Smooth muscle cell (in vitro differentiated cells): ENCODE measurements at regions not wholly inside any gene's neighbourhood (a gene's known extent, or its start where the extent isn't known, plus 50 kb on each side); places are given as distances from the start of the nearest gene placed in this dataset.

Experiments used
- DNase-seq: peaks from one replicate; lab custom pipeline; 2025; ENCODE audit not compliant: unreplicated experiment; lab: John Stamatoyannopoulos, UW
- H2AFZ ChIP-seq: fragments of 200-600 bp; sonication (generic); 2 replicates; pipeline ENCODE4 v1.6.0; 2016; ENCODE audit warnings: antibody characterized with exemption, low read depth, mild to moderate bottlenecking
- H3F3A ChIP-seq: fragments of 200-600 bp; sonication (generic); 2 replicates; pipeline ENCODE4 v1.6.0; 2017; ENCODE audit warnings: antibody characterized with exemption, low read depth
- H3K27ac ChIP-seq: fragments of 200-600 bp; sonication (generic); 2 replicates; pipeline ENCODE4 v1.5.1; 2016; ENCODE audit warnings: low read depth, mild to moderate bottlenecking
- H3K27me3 ChIP-seq: fragments of 200-600 bp; sonication (generic); 2 replicates; pipeline ENCODE4 v1.6.1; 2016; ENCODE audit warnings: low read depth, mild to moderate bottlenecking
- H3K36me3 ChIP-seq: fragments of 200-600 bp; sonication (generic); 2 replicates; pipeline ENCODE4 v1.5.1; 2016; ENCODE audit warnings: low read depth
- H3K4me1 ChIP-seq: fragments of 200-600 bp; sonication (generic); 2 replicates; pipeline ENCODE4 v1.5.1; 2016; ENCODE audit warnings: low read depth
- H3K4me2 ChIP-seq: fragments of 200-600 bp; sonication (generic); 2 replicates; pipeline ENCODE4 v1.6.0; 2016; ENCODE audit warnings: mild to moderate bottlenecking
- H3K4me3 ChIP-seq: fragments of 200-600 bp; sonication (generic); 2 replicates; pipeline ENCODE4 v1.5.1; 2016; ENCODE audit warnings: mild to moderate bottlenecking
- H3K79me2 ChIP-seq: fragments of 200-600 bp; sonication (generic); 2 replicates; pipeline ENCODE4 v1.6.0; 2016; ENCODE audit warnings: low read depth, mild to moderate bottlenecking
- H3K9ac ChIP-seq: fragments of 200-600 bp; sonication (generic); 2 replicates; pipeline ENCODE4 v1.6.0; 2016; ENCODE audit warnings: low read depth
- H3K9me3 ChIP-seq: fragments of 200-600 bp; sonication (generic); replicated peaks from 2 replicates; pipeline ENCODE4 v1.5.1; 2016; ENCODE audit warnings: low read depth
- H4K20me1 ChIP-seq: fragments of 200-600 bp; sonication (generic); 2 replicates; pipeline ENCODE4 v1.6.0; 2016; ENCODE audit warnings: low read depth
- CTCF ChIP-seq: fragments of 200-600 bp; sonication (generic); IDR thresholded peaks from 2 replicates; pipeline ENCODE4 v1.5.1; 2017; ENCODE audit warnings: borderline replicate concordance, mild to moderate bottlenecking, antibody characterized with exemption; ENCODE audit not compliant: insufficient read depth, poor library complexity, severe bottlenecking
- WGBS: methylation state at CpG from one replicate; pipeline ENCODE4 v1.1.7; 2016; ENCODE audit warnings: low lambda C conversion rate; 5-methylcytosine and 5-hydroxymethylcytosine counted together

GRCh38 chr18:61076986-61077385 is 256.2 kb upstream of the CDH20 start:
- H4K20me1 ChIP-seq: no peaks in the 10 kb centered on the region
- H3K79me2 ChIP-seq: no peaks in the 10 kb centered on the region
- WGBS: 90% methylated on average over 2 of the region's 2 CpGs
- H3F3A ChIP-seq: no peaks in the 10 kb centered on the region
- no peak overlapping the region for H3K9ac ChIP-seq
- H3K27me3 ChIP-seq: no peaks in the 10 kb centered on the region
- TF ChIP-seq CTCF: no peak
- no peaks in the 10 kb centered on the region for H3K4me1 ChIP-seq
- no peaks in the 10 kb centered on the region for H3K9me3 ChIP-seq
- H3K27ac ChIP-seq: no peak overlapping the region
- no peaks in the 10 kb centered on the region for H3K36me3 ChIP-seq
- no peak overlapping the region for H3K4me3 ChIP-seq
- H2AFZ ChIP-seq: no peak overlapping the region
- no peak for DNase-seq
- no peak overlapping the region for H3K4me2 ChIP-seq

GRCh38 chr18:61079714-61080113 is 253.5 kb upstream of the CDH20 start:
- DNase-seq: no peak
- Histone ChIP-seq H2AFZ (no peak overlapping the region), H3F3A (no peaks in the 10 kb centered on the region), H3K4me3 (no peak overlapping the region), H3K27me3 (no peaks in the 10 kb centered on the region), H3K79me2 (no peaks in the 10 kb centered on the region), H3K9ac (no peak overlapping the region), H3K4me1 (no peaks in the 10 kb centered on the region), H3K4me2 (no peak overlapping the region), H3K27ac (no peak overlapping the region), H3K36me3 (no peaks in the 10 kb centered on the region), H3K9me3 (no peaks in the 10 kb centered on the region), H4K20me1 (no peaks in the 10 kb centered on the region)
- no peak for TF ChIP-seq CTCF
- WGBS: 95% methylated on average over 3 of the region's 3 CpGs

- H4K20me1 ChIP-seq: no peaks in the 10 kb centered on the region
- no peak overlapping the region for H3K27ac ChIP-seq
- H3K4me2 ChIP-seq: no peak overlapping the region
- H3K9ac ChIP-seq: no peak overlapping the region
- H3K4me1 ChIP-seq: no peaks in the 10 kb centered on the region
- no peaks in the 10 kb centered on the region for H3K9me3 ChIP-seq
- DNase-seq: no peak
- WGBS: 84% methylated on average over 3 of the region's 3 CpGs
- H3F3A ChIP-seq: no peaks in the 10 kb centered on the region
- H3K79me2 ChIP-seq: no peaks in the 10 kb centered on the region
- no peaks in the 10 kb centered on the region for H3K27me3 ChIP-seq
- TF ChIP-seq CTCF: no peak
- no peaks in the 10 kb centered on the region for H3K36me3 ChIP-seq
- H3K4me3 ChIP-seq: no peak overlapping the region
- no peak overlapping the region for H2AFZ ChIP-seq
Observed at GRCh38 chr18:61080954-61081528, 252.2 kb upstream of the CDH20 start.

- Histone ChIP-seq H3K79me2 (no peaks in the 10 kb centered on the region), H3K9ac (no peak overlapping the region), H3K9me3 (no peaks in the 10 kb centered on the region), H3K4me3 (no peak overlapping the region), H3F3A (no peaks in the 10 kb centered on the region), H3K4me2 (no peak overlapping the region), H4K20me1 (no peaks in the 10 kb centered on the region), H3K36me3 (no peaks in the 10 kb centered on the region), H3K4me1 (no peaks in the 10 kb centered on the region), H3K27me3 (no peaks in the 10 kb centered on the region), H2AFZ (no peak overlapping the region), H3K27ac (no peak overlapping the region)
- no peak for DNase-seq
- WGBS: 82% methylated on average over 2 of the region's 2 CpGs
- TF ChIP-seq CTCF: no peak
Observed at GRCh38 chr18:61082976-61083630, 250.1 kb upstream of the CDH20 start.
